Neutrophil (primary cell): ENCODE measurements at regions not wholly inside any gene's neighbourhood (a gene's known extent, or its start where the extent isn't known, plus 50 kb on each side); places are given as distances from the start of the nearest gene placed in this dataset.
A peak's percentile ranks its signal among the peaks of the same experiment; 100 is the strongest.
"Not testable (repeated sequence)": the region's sequence is repeated elsewhere in the genome, so short reads cannot be mapped to it uniquely, and the experiment has no call there.

Source experiments
- H3K27ac ChIP-seq: fragments of 200-600 bp; sonication (generic); 2 replicates; pipeline ENCODE4 v1.5.1; 2016; ENCODE audit warnings: mild to moderate bottlenecking, moderate library complexity
- H3K27me3 ChIP-seq: fragments of 200-600 bp; sonication (generic); 2 replicates; pipeline ENCODE4 v1.6.0; 2016; ENCODE audit warnings: mild to moderate bottlenecking
- H3K36me3 ChIP-seq: fragments of 200-600 bp; sonication (generic); 2 replicates; pipeline ENCODE4 v1.5.1; 2017
- H3K4me1 ChIP-seq, 2 experiments: fragments of 200-600 bp in 1 of 2; sonication (generic) in 1 of 2; 1 replicate in 1 of 2; 2 replicates in 1 of 2; pipeline versions ENCODE4 v1.5.1 to v1.6.1; 2013 to 2016; ENCODE audit warnings: low read depth in 1 of 2, low read length in 1 of 2, mild to moderate bottlenecking in 1 of 2, moderate library complexity in 1 of 2; ENCODE audit not compliant: control insufficient read depth in 1 of 2, insufficient read depth in 1 of 2
- H3K4me3 ChIP-seq, 2 experiments: fragments of 200-600 bp in 1 of 2; sonication (generic) in 1 of 2; 1 replicate in 1 of 2; 2 replicates in 1 of 2; pipeline ENCODE4 v1.5.1; 2013 to 2016; ENCODE audit warnings: low read depth in 1 of 2, low read length in 1 of 2, mild to moderate bottlenecking in 1 of 2, moderate library complexity in 1 of 2
- H3K9me3 ChIP-seq: fragments of 200-600 bp; sonication (generic); 2 replicates; pipeline ENCODE4 v1.5.1; 2016
- TF ChIP-seq, protein P1 (sequence below): fragments of 200-600 bp; sonication (generic); IDR thresholded peaks from 2 replicates; pipeline ENCODE4 v1.5.1; 2016; ENCODE audit warnings: antibody characterized with exemption

DNA sequence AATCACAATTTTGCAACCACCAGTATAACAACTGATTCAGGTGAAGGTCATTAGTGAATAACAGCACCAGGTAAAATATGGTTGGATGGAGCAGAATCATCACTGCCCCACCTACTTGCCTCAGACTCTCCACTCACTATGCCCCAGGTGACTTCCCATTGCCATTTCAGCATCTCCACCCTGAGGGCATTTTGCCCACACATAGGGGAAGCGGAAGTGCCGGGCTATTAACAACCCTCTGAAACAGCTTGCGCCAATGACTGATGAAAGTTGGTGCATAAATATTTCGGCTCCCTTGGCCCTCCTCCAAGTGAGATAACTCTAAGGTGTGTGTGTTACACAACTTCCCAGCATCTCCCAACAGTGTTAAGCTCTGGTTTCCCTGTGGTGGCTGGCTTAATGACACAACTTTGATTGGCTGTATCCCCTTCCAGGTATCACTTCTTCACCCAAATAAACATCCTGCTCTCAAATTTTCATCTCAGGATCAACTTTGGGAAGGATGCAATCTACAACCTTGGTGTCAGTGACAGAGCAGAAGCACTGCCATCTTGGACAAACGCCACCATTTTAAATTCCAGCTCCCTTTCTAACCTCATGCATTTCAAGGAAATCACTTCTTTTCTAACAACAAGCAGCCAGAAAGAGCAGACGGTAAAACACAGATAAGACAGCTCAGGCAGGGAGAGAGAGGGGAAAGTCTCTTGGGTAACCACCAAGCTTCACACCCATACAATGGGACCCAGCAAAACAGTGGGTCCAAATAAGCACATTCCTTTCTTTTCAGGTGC, 73.6 kb upstream of the PPP2R5C start:
- Histone ChIP-seq H3K4me3 (no peak overlapping the region), H3K36me3 (no peaks in the 10 kb centered on the region), H3K27ac (no peak overlapping the region), H3K27me3 (peaks cover 34% of the 10 kb centered on the region), H3K9me3 (no peaks in the 10 kb centered on the region), H3K4me1 (no peaks in the 10 kb centered on the region)
- TF ChIP-seq, protein P1, sequence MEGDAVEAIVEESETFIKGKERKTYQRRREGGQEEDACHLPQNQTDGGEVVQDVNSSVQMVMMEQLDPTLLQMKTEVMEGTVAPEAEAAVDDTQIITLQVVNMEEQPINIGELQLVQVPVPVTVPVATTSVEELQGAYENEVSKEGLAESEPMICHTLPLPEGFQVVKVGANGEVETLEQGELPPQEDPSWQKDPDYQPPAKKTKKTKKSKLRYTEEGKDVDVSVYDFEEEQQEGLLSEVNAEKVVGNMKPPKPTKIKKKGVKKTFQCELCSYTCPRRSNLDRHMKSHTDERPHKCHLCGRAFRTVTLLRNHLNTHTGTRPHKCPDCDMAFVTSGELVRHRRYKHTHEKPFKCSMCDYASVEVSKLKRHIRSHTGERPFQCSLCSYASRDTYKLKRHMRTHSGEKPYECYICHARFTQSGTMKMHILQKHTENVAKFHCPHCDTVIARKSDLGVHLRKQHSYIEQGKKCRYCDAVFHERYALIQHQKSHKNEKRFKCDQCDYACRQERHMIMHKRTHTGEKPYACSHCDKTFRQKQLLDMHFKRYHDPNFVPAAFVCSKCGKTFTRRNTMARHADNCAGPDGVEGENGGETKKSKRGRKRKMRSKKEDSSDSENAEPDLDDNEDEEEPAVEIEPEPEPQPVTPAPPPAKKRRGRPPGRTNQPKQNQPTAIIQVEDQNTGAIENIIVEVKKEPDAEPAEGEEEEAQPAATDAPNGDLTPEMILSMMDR: no peak

DNA sequence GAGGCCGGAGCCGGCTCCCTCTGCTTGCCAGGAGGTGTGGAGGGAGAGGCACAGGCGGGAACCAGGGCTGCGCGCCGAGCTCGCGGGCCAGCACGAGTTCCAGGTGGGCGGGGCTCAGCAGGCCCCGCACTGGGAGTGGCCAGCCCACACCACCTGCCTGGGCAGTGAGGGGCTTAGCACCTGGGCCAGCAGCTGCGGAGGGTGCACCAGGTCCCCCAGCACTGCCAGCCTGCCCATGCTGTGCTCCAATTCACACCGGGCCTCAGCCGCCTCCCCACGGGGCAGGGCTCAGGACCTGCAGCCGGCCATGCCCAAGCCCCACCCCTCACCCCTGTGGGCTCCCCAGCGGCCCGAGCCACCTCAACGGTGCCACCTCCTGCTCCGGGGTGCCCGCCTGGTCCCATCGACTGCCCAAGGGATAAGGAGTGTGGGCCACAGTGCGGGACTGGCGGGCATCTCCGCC, 72.4 kb upstream of the PPP2R5C start:
- TF ChIP-seq, protein P1: no peak
- H3K27ac ChIP-seq: no peak overlapping the region
- H3K9me3 ChIP-seq: no peaks in the 10 kb centered on the region
- no peak overlapping the region for H3K4me3 ChIP-seq
- H3K27me3 ChIP-seq: peaks cover 30% of the 10 kb centered on the region
- no peaks in the 10 kb centered on the region for H3K36me3 ChIP-seq
- no peaks in the 10 kb centered on the region for H3K4me1 ChIP-seq

DNA sequence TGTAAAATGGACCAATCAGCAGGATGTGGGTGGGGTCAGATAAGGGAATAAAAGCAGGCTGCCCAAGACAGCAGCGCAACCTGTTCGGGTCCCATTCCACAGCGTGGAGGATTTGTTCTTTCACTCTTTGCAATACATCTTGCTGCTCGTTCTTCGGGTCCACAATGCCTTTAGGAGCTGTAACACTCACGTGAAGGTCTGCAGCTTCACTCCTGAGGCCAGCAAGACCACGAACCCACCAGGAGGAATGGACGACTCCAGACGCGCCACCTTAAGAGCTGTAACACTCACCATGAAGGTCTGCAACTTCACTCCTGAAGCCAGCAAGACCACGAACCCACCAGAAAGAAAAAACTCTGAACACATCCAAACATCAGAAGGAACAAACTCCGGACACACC, 71.5 kb upstream of the PPP2R5C start:
- not testable (repeated sequence) for H3K36me3 ChIP-seq, H3K4me3 ChIP-seq, H3K9me3 ChIP-seq, H3K27ac ChIP-seq, H3K4me1 ChIP-seq
- peaks cover 28% of the 10 kb centered on the region for H3K27me3 ChIP-seq

GRCh38 chr14:101695659-101696058, 65.8 kb upstream of the PPP2R5C start:
- Histone ChIP-seq H3K27me3 (peaks cover 64% of the 10 kb centered on the region), H3K4me3 (no peak overlapping the region), H3K4me1 (no peaks in the 10 kb centered on the region), H3K36me3 (no peaks in the 10 kb centered on the region), H3K9me3 (no peaks in the 10 kb centered on the region), H3K27ac (no peak overlapping the region)
- TF ChIP-seq, protein P1: no peak

DNA sequence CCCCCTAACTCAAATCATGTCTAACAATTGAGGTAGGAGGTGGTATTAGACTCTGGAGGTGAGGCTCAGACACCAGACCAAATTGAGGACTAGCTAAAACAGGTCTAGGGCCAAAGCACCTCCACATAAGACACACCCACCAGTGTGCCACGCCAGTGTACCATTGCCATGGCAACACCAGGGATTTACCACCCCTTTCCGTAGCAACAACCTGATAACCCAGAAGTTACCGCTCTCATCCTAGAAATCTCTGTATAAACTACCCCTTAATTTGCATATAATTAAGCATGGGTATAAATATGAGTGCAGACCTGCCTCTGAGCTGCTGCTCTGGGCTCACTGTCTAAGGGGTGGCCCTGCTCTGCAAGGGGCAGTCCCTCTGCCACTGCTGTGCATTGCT, 57.4 kb upstream of the PPP2R5C start:
- H3K36me3 ChIP-seq: no peaks in the 10 kb centered on the region
- H3K9me3 ChIP-seq: no peaks in the 10 kb centered on the region
- peaks cover 81% of the 10 kb centered on the region for H3K27me3 ChIP-seq
- H3K4me3 ChIP-seq: no peak overlapping the region
- peaks cover 19 to 26% of the 10 kb centered on the region in 2 experiments for H3K4me1 ChIP-seq
- TF ChIP-seq, protein P1: no peak
- no peak overlapping the region for H3K27ac ChIP-seq

DNA sequence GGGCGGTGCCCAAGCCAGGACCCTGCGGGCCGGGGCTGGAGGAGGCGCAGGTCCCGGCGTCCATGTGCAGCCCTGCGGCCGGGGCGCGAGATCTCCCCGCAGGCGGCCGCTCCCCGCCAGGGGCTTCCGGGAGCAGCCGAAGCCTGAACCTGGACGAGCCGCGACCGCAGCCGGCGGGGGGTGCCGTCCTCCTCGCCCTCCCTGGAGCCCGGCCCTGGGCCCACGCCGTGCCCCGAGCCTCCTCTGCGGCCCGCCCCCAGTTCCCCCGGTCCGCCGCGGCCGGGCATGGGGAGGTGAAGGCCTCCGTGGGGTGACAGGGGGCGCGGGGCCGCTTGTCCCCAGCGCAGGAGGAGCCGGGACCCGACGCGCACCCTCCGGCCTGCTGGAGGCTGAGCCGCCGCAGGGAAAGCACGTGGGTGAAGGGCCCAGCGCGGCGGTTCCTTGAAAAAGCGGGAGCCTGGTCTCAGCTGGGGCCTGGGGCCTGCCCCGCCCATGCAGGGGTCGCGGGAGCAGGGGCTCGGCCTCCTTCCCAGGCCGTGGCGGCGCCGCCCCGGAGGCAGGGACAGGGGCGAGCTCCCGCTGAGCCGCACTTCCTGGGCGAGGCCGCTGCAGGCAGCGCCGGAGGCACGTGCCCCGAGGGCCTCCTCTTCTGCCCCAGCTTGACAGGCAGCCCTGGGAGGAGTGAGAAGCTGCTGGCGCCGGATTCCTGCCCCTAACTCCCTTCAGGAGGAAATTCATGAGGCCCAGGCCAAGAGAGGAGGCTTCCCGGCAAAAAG, 55.6 kb upstream of the PPP2R5C start:
- Histone ChIP-seq H3K4me3 (peak overlapping the region; percentile 10 to 49), H3K27me3 (peaks cover 64% of the 10 kb centered on the region), H3K27ac (no peak overlapping the region), H3K4me1 (peaks cover 22 to 30% of the 10 kb centered on the region in 2 experiments), H3K9me3 (no peaks in the 10 kb centered on the region), H3K36me3 (no peaks in the 10 kb centered on the region)
- TF ChIP-seq, protein P1: no peak
